IPS-15b (cell line): ENCODE measurements at regions not wholly inside any gene's neighbourhood (a gene's known extent, or its start where the extent isn't known, plus 50 kb on each side); places are given as distances from the start of the nearest gene placed in this dataset.

ENCODE experiments used
- H3K27me3 ChIP-seq: one replicate; pipeline ENCODE4 v1.6.1; 2013; ENCODE audit warnings: low read length; ENCODE audit not compliant: control insufficient read depth, insufficient read depth
- H3K36me3 ChIP-seq: one replicate; pipeline ENCODE4 v1.6.1; 2013; ENCODE audit warnings: low read length; ENCODE audit not compliant: control insufficient read depth, insufficient read depth
- H3K4me1 ChIP-seq: one replicate; pipeline ENCODE4 v1.6.1; 2013; ENCODE audit warnings: mild to moderate bottlenecking, low read length; ENCODE audit not compliant: control insufficient read depth, insufficient read depth
- H3K4me3 ChIP-seq: one replicate; pipeline ENCODE4 v1.5.1; 2013; ENCODE audit warnings: low read depth, low read length
- H3K9ac ChIP-seq: one replicate; pipeline ENCODE4 v1.6.1; 2013; ENCODE audit warnings: low read depth, mild to moderate bottlenecking, low read length
- H3K9me3 ChIP-seq: one replicate; pipeline ENCODE4 v1.6.1; 2013; ENCODE audit warnings: mild to moderate bottlenecking, low read length; ENCODE audit not compliant: control insufficient read depth, insufficient read depth

DNA sequence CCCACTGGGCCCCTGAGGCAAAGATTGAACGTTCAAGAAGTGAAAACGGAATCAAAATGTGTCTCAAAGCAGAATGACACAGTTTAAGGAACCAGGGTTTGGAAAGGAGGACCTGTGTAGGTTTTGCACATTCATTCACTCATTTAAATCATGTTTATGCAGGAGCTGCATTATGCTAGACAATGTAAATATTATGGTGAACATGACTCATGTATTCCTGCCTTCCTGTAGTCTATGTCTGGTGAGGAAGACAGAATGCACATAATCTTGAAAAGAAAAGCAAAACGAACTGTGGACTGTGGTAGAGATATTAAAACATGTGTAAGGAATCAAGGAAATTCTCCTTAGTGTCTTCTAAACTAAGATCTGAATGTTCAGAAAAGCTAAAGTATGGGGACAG lies 311.8 kb upstream of the SMIM31 start:
- Histone ChIP-seq H3K9ac (no peak overlapping the region), H3K4me3 (no peak overlapping the region), H3K27me3 (no peaks in the 10 kb centered on the region), H3K9me3 (no peaks in the 10 kb centered on the region), H3K4me1 (peaks cover 2% of the 10 kb centered on the region), H3K36me3 (no peaks in the 10 kb centered on the region)

DNA sequence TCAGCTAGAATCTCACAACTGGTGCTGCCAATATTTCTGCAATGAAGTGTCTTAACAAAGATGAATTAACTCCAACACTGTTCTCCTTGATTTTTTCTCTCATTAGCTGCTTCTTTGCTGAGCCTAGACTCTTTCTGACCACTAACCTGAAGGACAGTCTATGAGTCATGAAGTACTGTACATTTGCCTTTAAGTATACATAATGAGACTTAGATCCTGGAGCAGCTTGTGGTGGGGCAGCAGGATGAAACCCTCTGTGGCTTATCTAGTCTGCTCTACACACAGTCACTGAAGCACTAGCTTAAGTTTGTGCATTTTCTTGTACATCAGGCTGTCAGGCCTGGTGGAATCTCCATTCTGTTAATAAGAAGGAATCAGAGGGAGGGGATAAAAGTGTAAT lies 307.4 kb upstream of the SMIM31 start:
- no peak overlapping the region for H3K9ac ChIP-seq
- no peak overlapping the region for H3K4me3 ChIP-seq
- no peaks in the 10 kb centered on the region for H3K27me3 ChIP-seq
- no peaks in the 10 kb centered on the region for H3K9me3 ChIP-seq
- no peaks in the 10 kb centered on the region for H3K4me1 ChIP-seq
- no peaks in the 10 kb centered on the region for H3K36me3 ChIP-seq

DNA sequence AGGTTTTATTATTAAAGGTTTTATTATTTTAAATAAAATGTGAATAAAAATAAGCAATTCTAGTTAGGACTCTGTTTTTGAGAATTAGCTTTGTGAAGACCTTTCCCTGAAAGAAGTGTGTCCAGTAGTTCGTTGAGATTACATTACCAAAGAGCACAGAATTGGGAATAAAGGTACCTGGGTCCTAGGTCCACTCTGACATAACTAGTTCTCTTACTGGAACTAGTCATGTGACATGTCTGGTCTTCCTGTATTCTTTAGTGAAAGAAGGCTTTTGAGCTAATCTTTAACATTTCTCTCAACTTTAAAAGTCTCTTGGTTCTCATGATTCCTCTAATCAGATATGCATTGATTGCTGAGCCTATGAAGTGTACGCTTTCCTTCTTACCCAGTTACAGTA lies 292.0 kb upstream of the SMIM31 start:
- Histone ChIP-seq H3K36me3 (no peaks in the 10 kb centered on the region), H3K9ac (no peak overlapping the region), H3K4me1 (no peaks in the 10 kb centered on the region), H3K27me3 (no peaks in the 10 kb centered on the region), H3K9me3 (no peaks in the 10 kb centered on the region), H3K4me3 (no peak overlapping the region)

DNA sequence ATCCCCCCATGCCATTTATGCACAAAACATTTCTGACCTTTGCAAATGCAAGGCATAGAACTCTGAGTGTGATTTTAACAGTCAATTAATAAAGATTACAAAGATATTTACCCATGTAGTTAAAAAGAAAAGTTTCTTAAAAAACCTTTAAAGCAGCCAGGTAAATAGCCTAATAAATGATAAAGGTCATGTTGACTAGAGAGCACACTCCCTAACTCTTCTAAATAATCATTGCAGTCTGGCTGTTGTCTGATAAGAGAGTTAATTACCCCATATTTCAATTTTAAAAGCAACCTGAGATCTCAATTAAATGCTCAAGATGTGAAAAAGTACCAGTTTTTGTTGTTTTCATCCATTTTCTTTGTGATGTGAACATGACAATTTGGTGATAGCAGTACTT lies 291.5 kb upstream of the SMIM31 start:
- no peaks in the 10 kb centered on the region for H3K9me3 ChIP-seq
- no peak overlapping the region for H3K4me3 ChIP-seq
- H3K4me1 ChIP-seq: no peaks in the 10 kb centered on the region
- H3K9ac ChIP-seq: no peak overlapping the region
- H3K36me3 ChIP-seq: no peaks in the 10 kb centered on the region
- no peaks in the 10 kb centered on the region for H3K27me3 ChIP-seq

DNA sequence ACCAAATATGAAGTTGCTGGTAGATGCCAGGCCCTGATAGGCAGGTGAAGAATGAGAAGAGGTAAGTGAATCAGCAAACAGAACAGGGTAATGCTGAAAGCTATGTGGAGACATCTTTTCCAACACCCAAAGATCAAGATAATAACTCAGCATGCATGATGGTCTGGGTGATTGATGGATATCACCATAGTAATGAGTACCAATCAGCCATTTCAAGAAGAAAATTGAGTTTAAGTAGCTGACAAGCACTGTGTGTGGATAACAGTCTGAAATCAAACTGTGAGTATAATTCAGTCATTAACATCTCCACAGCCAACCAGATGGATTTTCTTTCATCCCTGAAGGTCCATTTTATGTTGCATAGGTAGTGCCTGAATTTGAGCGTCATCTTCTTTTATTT lies 289.6 kb upstream of the SMIM31 start:
- Histone ChIP-seq H3K36me3 (no peaks in the 10 kb centered on the region), H3K27me3 (no peaks in the 10 kb centered on the region), H3K9me3 (no peaks in the 10 kb centered on the region), H3K9ac (no peak overlapping the region), H3K4me1 (no peaks in the 10 kb centered on the region), H3K4me3 (no peak overlapping the region)

DNA sequence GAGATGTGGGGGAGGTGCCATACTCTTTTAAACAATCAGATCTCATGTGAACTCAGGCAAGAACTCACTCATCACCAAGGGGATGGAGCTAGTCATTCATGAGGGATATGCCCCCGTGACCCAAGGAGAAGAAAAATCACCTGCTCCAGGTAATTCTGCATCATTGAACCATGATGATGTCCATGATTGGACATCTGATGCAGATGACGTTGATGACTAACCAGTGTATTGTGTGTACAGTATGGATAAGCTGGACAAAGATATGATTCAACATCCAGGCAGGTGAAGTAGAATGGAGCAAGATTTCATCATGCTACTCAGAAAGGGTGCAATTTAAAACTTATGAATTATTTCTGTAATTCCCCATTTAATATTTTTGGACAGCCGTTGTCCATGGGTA lies 286.4 kb upstream of the SMIM31 start:
- no peak overlapping the region for H3K4me3 ChIP-seq

DNA sequence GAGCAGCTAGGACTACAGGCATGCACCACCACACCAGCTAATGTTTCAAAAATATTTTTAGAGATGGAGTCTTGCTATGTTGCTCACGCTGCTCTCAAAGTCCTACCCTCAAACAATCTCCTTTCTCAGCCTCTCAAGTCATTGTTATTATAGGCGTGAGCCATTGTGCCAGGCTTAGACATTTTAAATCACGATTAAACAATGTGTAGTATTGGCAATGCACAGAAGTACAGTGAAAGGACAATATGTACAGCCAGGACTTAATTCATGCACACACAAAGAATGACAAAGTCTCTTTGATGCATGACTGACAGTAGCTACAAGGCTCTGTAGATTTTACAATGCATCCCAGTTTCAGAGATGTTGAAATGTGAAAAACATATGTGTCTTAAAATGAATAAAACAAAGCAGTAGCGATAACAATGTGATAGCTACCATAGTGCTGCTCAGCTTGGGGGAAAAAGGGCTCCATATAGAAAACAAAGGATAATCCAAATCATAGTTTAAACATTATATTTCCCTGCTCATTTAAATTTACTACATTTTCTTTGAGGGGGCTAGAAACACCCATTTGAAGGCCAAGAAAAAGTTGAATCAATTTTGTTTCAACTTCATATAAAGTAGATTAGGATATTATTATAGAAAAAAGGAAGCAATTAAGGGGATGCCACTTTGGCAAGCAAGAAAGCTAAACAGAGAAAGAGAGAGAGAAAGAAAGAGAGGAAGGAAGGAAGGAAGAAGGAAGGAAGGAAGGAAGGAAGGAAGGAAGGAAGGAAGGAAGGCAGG lies 272.4 kb upstream of the SMIM31 start:
- Histone ChIP-seq H3K4me3 (no peak overlapping the region), H3K4me1 (no peaks in the 10 kb centered on the region)

More for the DNA sequence above, 286.4 kb upstream of the SMIM31 start:
- Histone ChIP-seq H3K36me3 (no peaks in the 10 kb centered on the region), H3K27me3 (no peaks in the 10 kb centered on the region), H3K9ac (no peak overlapping the region), H3K4me1 (no peaks in the 10 kb centered on the region), H3K9me3 (no peaks in the 10 kb centered on the region)

DNA sequence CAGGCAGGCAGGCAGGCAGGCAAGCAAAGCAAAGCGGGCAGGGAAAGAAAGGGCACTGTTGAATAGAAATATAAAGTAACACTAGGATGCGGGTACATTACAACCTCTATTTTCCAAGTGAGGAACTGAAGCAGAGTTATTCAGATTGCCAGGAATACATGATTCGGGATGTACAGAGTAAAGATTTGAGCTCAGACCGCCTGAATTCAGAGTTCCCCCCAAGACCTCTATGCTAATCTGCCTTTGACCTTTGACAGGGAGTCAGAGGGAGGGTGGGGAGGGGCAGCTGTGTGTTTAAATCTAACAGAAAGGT lies 271.9 kb upstream of the SMIM31 start:
- no peaks in the 10 kb centered on the region for H3K4me1 ChIP-seq
- no peaks in the 10 kb centered on the region for H3K27me3 ChIP-seq
- H3K4me3 ChIP-seq: no peak overlapping the region
- H3K36me3 ChIP-seq: no peaks in the 10 kb centered on the region
- no peaks in the 10 kb centered on the region for H3K9me3 ChIP-seq
- no peak overlapping the region for H3K9ac ChIP-seq

More for the DNA sequence above, 272.4 kb upstream of the SMIM31 start:
- H3K36me3 ChIP-seq: no peaks in the 10 kb centered on the region
- H3K9me3 ChIP-seq: no peaks in the 10 kb centered on the region
- no peak overlapping the region for H3K9ac ChIP-seq
- no peaks in the 10 kb centered on the region for H3K27me3 ChIP-seq

DNA sequence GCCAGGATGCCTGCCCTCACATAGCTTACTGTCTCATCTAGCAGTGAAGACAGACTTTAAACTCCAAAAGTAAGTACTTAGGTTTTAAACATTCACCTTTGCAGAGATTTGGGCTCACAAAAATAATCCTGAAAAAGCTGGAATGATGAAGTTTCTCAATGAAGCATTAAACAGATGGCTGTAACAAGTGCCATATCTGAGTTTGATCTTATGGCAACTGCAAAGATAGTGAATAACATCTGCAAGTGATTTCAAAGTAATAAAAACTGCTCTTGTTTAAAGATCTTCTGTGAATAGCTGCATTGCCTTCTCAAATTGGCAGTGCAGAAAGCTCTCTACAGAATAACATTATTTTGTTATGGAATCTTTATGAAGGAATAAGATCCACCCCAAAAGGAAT lies 271.2 kb upstream of the SMIM31 start:
- H3K4me1 ChIP-seq: no peaks in the 10 kb centered on the region
- H3K36me3 ChIP-seq: no peaks in the 10 kb centered on the region
- H3K9ac ChIP-seq: no peak overlapping the region
- H3K9me3 ChIP-seq: no peaks in the 10 kb centered on the region
- H3K4me3 ChIP-seq: no peak overlapping the region
- no peaks in the 10 kb centered on the region for H3K27me3 ChIP-seq

DNA sequence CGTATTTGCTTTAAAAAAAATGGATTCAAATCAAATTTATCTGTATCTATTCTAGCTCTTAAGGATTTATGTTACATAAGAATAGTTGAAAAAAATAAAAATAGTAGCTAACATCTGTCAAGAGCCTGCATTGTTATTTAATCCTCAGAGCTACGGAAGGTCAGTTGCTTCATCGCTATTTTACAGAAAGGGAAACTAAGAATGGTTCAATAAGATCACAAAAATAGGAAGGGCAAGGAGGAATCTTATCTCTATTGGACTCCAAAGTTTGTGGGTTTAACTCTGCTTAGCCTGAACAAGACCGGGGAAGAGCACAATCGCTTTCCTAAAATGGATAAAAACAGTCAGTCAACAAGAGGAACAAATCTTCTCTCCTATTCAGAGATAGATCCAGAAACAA lies 270.2 kb upstream of the SMIM31 start:
- Histone ChIP-seq H3K9ac (no peak overlapping the region), H3K4me1 (no peaks in the 10 kb centered on the region), H3K27me3 (no peaks in the 10 kb centered on the region), H3K4me3 (no peak overlapping the region), H3K36me3 (no peaks in the 10 kb centered on the region), H3K9me3 (no peaks in the 10 kb centered on the region)

DNA sequence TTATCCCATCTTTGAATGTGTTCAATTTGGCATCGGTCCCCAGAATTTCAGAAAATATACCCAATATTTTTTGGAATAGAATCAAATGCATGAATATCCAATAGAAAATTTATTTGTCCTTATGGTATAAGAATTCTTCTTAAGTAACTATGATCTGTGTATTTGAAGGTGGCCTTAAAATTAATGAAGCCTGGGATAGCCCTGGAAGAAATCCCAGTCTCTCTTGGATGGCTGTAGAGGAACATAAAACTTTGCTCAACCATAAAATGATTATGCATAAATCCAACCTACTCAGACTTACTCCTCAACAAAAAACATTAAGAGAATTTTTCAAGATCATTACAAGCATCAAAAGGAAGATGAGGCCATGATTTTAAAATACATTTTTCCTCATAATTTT lies 269.4 kb upstream of the SMIM31 start:
- Histone ChIP-seq H3K4me3 (no peak overlapping the region), H3K4me1 (no peaks in the 10 kb centered on the region), H3K9me3 (no peaks in the 10 kb centered on the region), H3K36me3 (no peaks in the 10 kb centered on the region), H3K27me3 (no peaks in the 10 kb centered on the region), H3K9ac (no peak overlapping the region)

DNA sequence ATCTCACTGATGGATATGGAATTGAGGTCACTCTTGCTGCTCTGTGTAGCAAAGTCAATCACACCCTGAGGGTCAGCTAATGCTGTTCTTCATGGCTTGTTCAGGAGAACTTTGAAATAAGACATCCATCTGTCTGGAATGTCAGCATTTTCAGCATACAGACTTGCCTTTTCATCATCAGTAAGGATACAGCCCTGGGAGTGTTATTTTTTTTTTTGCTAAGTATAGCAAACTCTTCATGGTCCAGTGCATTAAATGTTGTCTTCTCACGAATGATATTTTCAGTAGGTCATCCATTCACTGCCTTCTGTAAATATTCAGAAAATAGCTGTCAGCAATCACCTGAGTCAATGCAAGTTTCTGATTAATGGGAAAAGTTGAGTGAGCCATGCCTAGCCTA lies 268.8 kb upstream of the SMIM31 start:
- Histone ChIP-seq H3K36me3 (no peaks in the 10 kb centered on the region), H3K4me3 (no peak overlapping the region), H3K9me3 (no peaks in the 10 kb centered on the region), H3K27me3 (no peaks in the 10 kb centered on the region), H3K4me1 (no peaks in the 10 kb centered on the region), H3K9ac (no peak overlapping the region)
